Lower lobe of right lung (tissue), 2 donors: ENCODE measurements at regions not wholly inside any gene's neighbourhood (a gene's known extent, or its start where the extent isn't known, plus 50 kb on each side); places are given as distances from the start of the nearest gene placed in this dataset.

Experiments
- ATAC-seq, 2 donors: fragments of 200-7000 bp; cut with Tn5 transposase; one replicate each; pipeline ENCODE4 v1.9.1; 2020 to 2022; ENCODE audit warnings: mild to moderate bottlenecking in 2 of 2, moderate library complexity in 2 of 2
- DNase-seq: peaks from one replicate; pipeline ENCODE4 v3.0.0-alpha.2; 2020
- H3K27ac ChIP-seq: fragments of 200-600 bp; one replicate; pipeline ENCODE4 v1.8.0; 2022
- H3K27me3 ChIP-seq: fragments of 200-600 bp; one replicate; pipeline ENCODE4 v1.8.0; 2022; ENCODE audit warnings: low read depth
- H3K36me3 ChIP-seq: fragments of 200-600 bp; one replicate; pipeline ENCODE4 v1.8.0; 2022; ENCODE audit warnings: mild to moderate bottlenecking
- H3K4me1 ChIP-seq: fragments of 200-600 bp; one replicate; pipeline ENCODE4 v1.8.0; 2022
- H3K4me3 ChIP-seq: fragments of 200-600 bp; one replicate; pipeline ENCODE4 v1.8.0; 2022; ENCODE audit warnings: mild to moderate bottlenecking
- H3K9me3 ChIP-seq: fragments of 200-600 bp; one replicate; pipeline ENCODE4 v1.8.0; 2022
- intact Hi-C: fragments of 100-400 bp; cut with DNase I; formaldehyde crosslinking; loops from one replicate; pipeline ENCODE4 v1.11.0; 2022
- TF ChIP-seq, protein P1 (sequence below): fragments of 200-600 bp; IDR thresholded peaks from one replicate; pipeline ENCODE4 v1.8.0; 2022; ENCODE audit warnings: antibody characterized with exemption, mild to moderate bottlenecking
- donor health status: DM: no; HTN: yes; CAD: no; lungs with severe emphysema.

DNA sequence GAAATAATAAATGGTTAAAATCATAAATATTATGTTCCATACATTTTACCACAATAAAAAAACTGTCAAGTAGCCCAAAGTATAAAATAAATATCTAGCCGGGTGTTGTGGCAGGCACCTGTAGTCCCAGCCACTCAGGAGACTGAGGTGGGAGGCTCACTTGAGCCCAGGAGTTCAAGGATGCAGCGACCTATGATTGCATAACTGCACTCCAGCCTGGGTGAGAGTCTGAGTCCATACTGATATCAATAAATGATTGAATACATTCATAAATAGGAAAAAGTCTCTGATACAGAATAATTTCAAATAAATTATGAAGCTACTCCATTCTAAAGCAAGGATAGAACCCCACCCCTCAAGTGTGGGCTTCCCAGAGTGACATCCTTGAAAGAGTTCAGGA is 68.5 kb upstream of the GATA2 start:
- no peaks in the 10 kb centered on the region for H3K36me3 ChIP-seq
- TF ChIP-seq, protein P1, sequence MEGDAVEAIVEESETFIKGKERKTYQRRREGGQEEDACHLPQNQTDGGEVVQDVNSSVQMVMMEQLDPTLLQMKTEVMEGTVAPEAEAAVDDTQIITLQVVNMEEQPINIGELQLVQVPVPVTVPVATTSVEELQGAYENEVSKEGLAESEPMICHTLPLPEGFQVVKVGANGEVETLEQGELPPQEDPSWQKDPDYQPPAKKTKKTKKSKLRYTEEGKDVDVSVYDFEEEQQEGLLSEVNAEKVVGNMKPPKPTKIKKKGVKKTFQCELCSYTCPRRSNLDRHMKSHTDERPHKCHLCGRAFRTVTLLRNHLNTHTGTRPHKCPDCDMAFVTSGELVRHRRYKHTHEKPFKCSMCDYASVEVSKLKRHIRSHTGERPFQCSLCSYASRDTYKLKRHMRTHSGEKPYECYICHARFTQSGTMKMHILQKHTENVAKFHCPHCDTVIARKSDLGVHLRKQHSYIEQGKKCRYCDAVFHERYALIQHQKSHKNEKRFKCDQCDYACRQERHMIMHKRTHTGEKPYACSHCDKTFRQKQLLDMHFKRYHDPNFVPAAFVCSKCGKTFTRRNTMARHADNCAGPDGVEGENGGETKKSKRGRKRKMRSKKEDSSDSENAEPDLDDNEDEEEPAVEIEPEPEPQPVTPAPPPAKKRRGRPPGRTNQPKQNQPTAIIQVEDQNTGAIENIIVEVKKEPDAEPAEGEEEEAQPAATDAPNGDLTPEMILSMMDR = no peak
- ATAC-seq (no peak), DNase-seq (no peak)
- intact Hi-C loops = no loop called here
- H3K27me3 ChIP-seq = peaks cover 18% of the 10 kb centered on the region
- H3K4me3 ChIP-seq = no peak overlapping the region
- H3K9me3 ChIP-seq = no peaks in the 10 kb centered on the region
- peaks cover 5% of the 10 kb centered on the region for H3K4me1 ChIP-seq
- H3K27ac ChIP-seq = no peak overlapping the region

DNA sequence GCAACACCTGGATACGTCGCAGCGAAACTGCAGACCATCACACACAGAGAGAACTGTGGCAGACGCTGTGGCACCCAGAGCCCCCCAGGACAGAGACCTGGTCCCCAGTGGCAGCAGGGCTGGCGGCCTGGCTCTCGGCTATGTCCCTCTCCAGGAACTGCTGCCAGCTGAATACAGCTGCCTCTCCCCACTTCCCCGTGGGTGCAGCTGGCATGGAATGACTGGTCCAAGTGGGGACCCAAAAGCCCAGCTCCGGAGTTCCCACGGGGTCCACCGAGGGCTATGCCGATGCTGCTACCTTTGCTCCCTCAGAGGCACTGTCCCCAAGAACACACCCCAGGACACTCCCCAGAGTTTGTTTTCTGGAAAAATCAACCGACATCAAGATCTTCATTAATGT is 67.8 kb upstream of the GATA2 start:
- H3K27me3 ChIP-seq = peaks cover 25% of the 10 kb centered on the region
- H3K9me3 ChIP-seq = no peaks in the 10 kb centered on the region
- no peaks in the 10 kb centered on the region for H3K36me3 ChIP-seq
- peaks cover 11% of the 10 kb centered on the region for H3K4me1 ChIP-seq
- intact Hi-C loops = no loop called here
- no peak for ATAC-seq
- TF ChIP-seq, protein P1 = no peak
- H3K4me3 ChIP-seq = no peak overlapping the region
- no peak overlapping the region for H3K27ac ChIP-seq
- DNase-seq = no peak

DNA sequence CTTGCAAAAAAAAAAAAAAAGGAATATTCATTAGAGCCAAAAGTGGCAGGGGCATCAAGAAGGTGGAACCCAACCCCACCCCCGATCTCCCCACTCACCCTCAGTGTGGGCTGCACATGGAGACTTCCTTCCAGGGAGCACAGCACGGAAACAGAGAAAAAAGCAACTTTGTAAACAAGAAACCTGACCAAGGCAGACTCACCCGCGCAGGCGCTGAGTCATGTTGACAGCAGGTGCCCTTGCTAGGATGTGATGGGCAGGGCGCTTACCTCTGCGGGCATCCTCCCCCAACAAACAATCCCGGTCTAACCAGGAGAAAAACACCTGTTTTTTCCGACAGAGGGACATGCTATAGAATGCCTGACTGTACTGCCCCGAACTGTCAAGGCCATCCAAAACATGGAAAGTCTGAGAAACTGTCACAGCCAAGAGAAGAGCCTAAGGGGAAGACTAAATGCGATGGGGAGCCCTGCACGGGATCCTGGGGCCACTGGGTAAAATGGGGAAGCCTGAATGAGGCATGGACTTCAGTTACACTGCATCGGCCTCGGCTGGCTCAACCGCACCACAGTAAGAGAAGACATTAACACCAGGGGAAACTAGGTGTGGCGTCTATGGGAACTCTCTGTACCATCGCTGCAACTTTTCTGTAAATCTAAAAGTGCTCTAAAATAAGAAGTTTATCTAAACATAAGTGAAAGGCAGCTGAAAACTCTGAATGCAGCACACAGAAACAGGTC is 66.7 kb upstream of the GATA2 start:
- H3K4me1 ChIP-seq = peaks cover 16% of the 10 kb centered on the region
- H3K36me3 ChIP-seq = no peaks in the 10 kb centered on the region
- TF ChIP-seq, protein P1 = no peak
- intact Hi-C loops = no loop called here
- DNase-seq (no peak), ATAC-seq (no peak)
- H3K27me3 ChIP-seq = peaks cover 36% of the 10 kb centered on the region
- H3K27ac ChIP-seq = no peak overlapping the region
- no peaks in the 10 kb centered on the region for H3K9me3 ChIP-seq
- no peak overlapping the region for H3K4me3 ChIP-seq

DNA sequence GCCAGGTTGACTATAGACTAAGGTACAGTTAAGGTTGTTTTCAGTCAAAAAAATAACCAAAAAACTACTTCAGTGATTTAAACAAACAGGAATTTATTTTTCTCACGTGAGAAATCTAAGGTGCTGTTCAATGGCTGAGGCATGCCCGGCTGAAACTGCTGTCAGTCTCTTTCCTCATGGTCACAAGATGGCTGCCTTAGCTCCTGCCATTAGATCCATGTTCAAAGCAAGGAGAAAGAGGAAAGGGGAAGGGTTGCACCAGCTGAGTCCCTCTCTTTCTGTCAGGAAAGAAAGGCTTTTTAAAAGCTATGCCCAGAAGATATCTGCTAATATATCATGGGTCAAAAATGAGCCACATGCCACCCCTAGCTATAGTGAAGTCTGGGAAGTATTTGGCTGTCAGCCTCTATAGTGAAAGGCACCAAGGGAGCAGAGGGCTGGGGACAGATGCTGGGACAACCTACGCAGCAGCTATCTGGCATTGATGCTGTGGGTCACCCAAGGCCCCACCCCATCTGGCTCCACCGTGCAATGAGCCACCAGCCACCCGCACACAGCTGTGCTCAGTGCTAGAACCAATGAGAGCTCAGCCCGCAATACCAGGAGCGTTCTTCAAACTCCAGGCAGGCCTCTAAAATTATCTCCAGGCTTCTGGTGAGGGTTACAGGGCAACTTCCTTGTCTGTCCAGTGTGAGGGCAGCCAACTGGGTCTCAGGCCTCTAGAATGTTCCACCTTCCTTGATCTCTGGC is 64.7 kb upstream of the GATA2 start:
- Histone ChIP-seq H3K27ac (peak overlapping the region; percentile 84), H3K27me3 (peaks cover 41% of the 10 kb centered on the region)

DNA sequence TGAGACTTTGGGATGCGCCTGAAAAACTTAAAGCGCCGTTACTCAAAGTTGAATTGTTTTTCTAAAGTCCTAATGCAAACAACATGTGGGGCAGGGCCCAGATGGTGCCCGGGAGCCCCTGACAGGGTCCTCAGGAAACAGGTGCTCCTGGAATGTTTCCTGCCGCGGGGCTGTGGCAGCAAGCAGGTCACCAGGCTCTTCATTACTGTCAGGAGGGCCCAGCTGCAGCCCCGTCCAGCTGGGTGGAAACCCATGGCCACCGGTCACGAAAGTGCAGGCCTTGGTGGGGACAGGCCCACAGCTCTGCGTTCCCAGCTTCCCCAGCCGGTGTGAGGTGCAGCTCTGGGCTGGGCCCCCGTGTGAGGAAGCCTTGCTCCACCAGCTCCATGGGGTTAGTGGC is 63.9 kb upstream of the GATA2 start:
- Histone ChIP-seq H3K27ac (peak overlapping the region; percentile 84), H3K4me1 (peaks cover 21% of the 10 kb centered on the region), H3K27me3 (peaks cover 41% of the 10 kb centered on the region), H3K36me3 (no peaks in the 10 kb centered on the region), H3K4me3 (no peak overlapping the region), H3K9me3 (no peaks in the 10 kb centered on the region)
- TF ChIP-seq, protein P1 = no peak
- DNase-seq = no peak
- intact Hi-C loops = no loop called here
- ATAC-seq = no peak

More for the DNA sequence above, 64.7 kb upstream of the GATA2 start:
- H3K4me1 ChIP-seq = peaks cover 21% of the 10 kb centered on the region
- no peak overlapping the region for H3K4me3 ChIP-seq
- no peaks in the 10 kb centered on the region for H3K9me3 ChIP-seq
- intact Hi-C loops = no loop called here
- no peak for DNase-seq
- no peaks in the 10 kb centered on the region for H3K36me3 ChIP-seq
- ATAC-seq = no peak
- TF ChIP-seq, protein P1 = no peak
